NB4 (cell line): ENCODE measurements at regions not wholly inside any gene's neighbourhood (a gene's known extent, or its start where the extent isn't known, plus 50 kb on each side); places are given as distances from the start of the nearest gene placed in this dataset.

Experiments
- CTCF ChIP-seq: IDR thresholded peaks from one replicate; pipeline ENCODE4 v1.5.1; 2012; ENCODE audit warnings: low read depth, low read length
- POLR2A ChIP-seq: IDR thresholded peaks from 2 replicates; pipeline ENCODE4 v1.6.1; 2011; ENCODE audit warnings: mild to moderate bottlenecking; ENCODE audit not compliant: insufficient read length; ENCODE audit errors: extremely low read depth

- no peak for TF ChIP-seq CTCF
- no peak for TF ChIP-seq POLR2A
Measured at GRCh38 chr4:14336656-14337055, 665.6 kb upstream of the CPEB2 start.
